GM19023 (cell line): ENCODE measurements at regions not wholly inside any gene's neighbourhood (a gene's known extent, or its start where the extent isn't known, plus 50 kb on each side); places are given as distances from the start of the nearest gene placed in this dataset.

Experiments used
- ATAC-seq: cut with Tn5 transposase; IDR thresholded peaks from one replicate; pipeline ENCODE4 v1.9.1; 2021; ENCODE audit warnings: mild to moderate bottlenecking, moderate library complexity; ENCODE audit not compliant: unreplicated experiment

- no peak for ATAC-seq
These were observed 182.5 kb downstream of the IRX5 start for GRCh38 chr16:55113210-55113609.

- ATAC-seq, result no peak
These were observed 184.8 kb downstream of the IRX5 start for GRCh38 chr16:55115506-55115905.

DNA sequence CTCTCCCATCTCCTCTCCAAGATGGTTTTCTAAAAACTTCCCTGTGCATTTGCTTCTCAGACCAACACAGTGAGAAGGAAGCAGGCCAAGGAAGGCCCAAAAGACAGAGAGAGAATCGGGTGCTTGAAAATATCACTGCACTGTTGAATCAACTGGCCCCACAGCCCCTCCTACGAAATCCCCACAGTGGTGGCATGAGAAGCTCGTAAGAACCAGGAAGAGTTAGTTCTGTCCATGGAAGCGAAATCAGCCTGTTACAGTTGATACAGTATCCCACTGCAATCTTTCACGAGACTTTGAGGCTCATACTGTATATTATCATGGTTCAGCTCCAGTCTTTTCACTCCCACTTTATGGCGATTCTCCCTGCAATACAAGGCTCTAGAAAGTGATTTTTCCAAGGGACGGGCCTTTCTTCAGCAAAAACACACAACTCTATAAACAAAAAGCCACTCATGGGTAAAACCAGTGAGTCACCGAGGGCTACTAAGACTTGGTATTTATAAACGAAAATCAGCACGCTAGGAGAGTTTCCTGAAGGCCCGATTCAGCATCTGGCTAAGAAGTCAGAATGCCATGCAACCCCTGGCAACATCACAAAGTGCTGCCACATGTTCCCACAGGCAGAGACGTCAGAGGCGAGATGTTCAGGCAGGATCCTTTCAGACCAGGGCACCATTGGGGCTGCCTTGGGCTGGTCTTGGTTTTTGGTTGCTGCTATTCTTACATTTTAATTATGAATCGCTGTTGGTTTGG, 185.7 kb downstream of the IRX5 start:
- ATAC-seq, result no peak

- ATAC-seq, result no peak
These were observed 188.1 kb downstream of the IRX5 start for GRCh38 chr16:55118701-55119260.

GRCh38 chr16:55120408-55120807, 189.7 kb downstream of the IRX5 start:
- ATAC-seq, result no peak

DNA sequence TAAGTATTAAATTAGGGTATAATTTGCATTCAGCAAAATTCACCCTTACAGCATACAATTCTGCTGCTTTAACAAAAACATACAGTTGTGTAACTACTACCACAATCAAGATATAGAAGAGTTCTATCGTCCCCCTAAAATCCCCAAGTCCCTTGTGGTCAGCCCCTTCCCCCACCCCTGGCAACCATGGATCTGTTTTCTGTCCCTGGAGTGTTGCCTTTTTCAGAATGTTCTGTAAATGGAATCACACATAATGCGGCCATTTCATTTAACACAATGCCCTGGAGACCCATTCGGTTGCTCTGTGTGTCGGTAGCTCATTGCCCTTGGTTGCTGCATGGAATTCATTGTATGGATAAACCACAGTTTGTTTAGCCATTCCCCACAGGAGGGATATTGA, 190.2 kb downstream of the IRX5 start:
- ATAC-seq, result no peak

DNA sequence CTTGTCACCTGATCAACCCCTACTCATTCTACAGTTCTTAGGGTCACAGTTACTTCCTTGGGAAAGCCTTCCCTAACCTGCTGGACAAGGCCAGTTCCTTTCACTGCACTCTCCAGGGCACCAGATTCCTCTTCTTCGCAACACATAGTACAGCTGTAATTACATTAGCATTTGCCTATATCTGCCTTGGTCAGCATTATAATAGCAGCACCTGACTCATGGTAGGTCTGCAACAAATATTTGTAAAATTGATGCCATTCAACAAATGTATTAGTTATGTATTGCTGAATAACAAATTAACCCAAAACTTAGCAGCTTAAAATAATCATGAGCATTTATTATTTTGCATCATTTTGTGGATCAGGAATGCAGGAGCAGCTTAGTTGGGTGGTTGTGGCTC, 193.0 kb downstream of the IRX5 start:
- ATAC-seq, result no peak

DNA sequence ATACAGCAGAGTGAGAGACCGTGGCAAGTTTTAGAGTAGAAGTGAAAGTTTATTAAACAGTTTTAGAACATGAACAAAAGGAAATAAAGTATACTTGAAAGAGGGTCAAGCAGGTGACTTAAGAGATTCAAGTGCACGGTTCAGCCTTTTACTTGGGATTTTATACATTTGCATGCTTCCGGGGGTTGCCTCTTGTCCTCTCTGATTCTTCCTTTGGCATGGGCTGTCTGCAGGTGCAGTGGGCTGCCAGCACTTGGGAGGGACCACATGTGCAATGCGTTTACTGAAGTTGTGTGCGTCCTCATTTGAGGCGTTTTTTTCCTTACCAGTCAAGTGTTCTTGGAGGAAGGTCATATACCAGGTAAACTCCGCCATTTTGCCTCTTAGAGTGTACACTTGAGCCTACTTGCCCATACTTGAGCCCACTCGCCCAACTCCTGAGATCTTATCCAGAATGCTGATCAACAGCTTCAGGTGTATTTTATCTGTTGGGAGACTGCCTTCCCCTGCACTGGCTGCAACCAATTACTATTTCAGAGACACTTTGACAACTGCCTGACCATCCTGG, 195.2 kb downstream of the IRX5 start:
- ATAC-seq, result no peak

DNA sequence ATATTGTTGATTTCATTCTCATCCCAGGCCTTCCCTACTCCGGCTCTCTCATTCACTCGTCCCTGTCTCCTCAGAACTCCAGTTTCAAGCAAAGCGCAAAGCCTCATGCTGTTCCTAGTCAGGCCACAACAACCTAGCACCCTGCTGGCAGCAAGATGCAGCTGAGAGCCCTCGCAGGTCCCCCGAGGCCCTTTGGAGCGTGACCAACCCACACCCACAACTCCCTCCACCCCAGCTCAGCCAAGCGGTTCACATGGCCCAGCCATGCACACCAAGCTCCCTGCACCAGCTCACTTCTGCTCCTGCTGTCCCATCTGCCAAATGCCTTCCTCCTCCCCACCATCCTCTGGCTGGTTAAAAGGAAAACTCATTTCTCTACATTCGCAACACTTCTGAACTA, 195.8 kb downstream of the IRX5 start:
- ATAC-seq, result no peak

DNA sequence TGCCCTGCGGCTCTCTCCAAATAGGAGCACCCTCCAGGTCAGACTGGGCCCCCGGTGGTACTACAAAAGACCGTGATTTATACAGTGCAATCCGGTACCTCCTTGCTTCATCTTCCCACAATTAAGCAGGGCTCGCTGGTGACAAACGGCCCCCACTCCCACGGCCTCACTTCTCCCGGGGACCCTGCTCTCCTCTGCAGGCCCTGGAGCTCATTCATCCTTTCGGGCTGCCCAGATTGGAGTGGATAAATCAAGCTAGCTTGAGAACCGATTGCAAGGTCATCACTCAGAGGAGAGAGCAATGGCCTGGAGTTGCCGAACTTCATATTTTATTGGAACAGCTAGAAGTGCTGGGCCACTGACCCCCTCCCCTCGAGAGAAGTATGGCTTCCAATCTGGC, 193.5 kb upstream of the IRX6 start:
- no peak for ATAC-seq

DNA sequence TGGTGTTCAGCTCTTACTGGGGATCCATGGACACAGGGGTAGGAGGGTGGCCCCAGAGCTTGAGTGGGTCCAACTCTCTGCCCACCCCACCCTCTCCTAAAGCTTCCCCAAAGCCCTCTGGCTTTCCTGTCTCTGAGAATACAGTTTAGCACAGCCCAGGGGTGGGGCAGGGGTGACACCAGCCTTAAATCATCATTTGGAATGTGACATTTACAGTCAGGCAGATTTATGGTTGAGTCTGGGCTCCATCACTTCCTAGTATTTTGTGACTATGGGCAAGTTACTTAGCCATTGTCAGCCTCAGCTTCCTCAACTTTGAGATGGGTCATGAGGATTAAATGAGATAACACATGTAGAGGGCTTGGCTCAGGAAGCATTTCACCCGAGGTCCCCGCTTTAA, 193.1 kb upstream of the IRX6 start:
- no peak for ATAC-seq

- ATAC-seq, result no peak
These were observed 190.3 kb upstream of the IRX6 start for GRCh38 chr16:55133654-55134053.

- no peak for ATAC-seq
These were observed 187.4 kb upstream of the IRX6 start for GRCh38 chr16:55136356-55137150.

GRCh38 chr16:55138298-55138697, 185.7 kb upstream of the IRX6 start:
- ATAC-seq, result no peak

- ATAC-seq, result no peak
These were observed 181.6 kb upstream of the IRX6 start for GRCh38 chr16:55142405-55142804.

DNA sequence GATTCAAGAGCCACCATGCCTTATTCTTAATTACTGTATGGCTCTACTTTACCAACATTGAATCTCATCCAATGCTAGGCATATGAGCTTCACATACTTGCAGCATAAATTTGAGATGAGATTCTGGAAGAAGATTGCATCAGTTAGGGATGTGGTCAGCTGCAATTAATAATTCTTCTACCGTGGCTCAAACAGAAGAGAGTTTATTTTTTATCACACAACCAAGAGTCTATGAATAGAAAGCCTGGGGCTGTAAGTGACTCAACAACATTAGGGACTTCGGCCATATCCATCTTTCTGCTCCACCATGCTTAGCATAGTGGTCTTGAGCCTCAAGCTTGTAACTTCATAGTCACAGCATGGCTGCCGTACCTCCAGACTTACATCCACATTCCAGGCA, 179.4 kb upstream of the IRX6 start:
- no peak for ATAC-seq

DNA sequence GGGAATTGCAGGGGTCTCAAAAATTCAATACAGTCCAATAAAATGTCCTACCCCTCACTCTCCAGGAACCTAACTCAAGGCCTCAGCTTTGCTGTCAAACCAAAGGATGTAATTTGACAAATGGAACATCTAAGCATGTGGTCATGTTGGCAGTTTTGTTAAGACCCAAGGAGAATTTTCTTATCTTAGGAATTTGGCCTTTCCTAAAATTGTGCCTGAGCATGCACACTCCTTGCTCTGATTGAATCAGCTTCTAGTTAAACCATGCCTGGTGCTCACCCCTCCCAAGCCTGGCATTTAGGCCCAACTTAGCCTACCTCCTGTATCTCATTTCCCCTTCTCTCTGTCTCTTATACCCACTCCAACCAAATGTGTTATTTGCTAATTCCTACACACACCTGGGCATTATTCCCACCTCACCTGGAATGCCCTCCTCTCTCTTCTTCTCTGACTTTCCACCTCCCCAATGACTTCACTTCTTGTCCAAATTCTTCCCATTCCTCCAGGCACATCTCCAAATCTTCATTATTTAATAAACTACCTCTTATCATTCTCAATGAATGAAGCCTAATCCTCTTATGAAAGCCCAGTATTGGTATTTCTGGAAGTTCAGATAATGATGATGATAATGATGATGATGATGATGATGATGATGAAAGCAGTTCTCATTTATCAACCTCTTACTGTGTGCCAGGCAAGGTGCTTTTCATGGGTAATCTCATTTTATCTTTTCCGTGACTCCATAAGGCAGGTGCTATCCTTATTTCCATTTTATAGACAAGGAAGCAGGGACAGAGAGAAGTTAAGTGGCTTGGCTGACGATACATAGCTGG, 178.0 kb upstream of the IRX6 start:
- no peak for ATAC-seq

DNA sequence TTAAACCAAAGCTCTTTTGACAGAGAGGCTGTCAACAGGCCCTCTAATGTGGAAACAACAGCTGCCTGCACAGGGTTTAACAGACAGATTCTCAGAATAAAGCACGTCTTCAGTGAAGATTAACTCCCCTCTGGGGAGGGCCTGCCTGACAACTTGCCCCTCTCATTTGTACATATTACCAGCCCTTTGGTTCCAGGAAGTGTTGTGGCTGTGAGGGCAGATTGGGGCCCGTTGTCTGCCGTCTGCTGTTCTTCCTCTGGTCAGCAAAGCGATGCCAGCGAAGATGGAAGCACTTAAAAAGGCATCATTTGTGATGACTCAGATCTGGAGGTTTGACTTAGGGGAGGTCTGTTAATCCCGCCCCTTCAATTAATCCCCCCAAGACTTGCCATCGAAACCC, 177.0 kb upstream of the IRX6 start:
- ATAC-seq, result no peak

GRCh38 chr16:55147396-55147795, 176.6 kb upstream of the IRX6 start:
- ATAC-seq, result no peak

DNA sequence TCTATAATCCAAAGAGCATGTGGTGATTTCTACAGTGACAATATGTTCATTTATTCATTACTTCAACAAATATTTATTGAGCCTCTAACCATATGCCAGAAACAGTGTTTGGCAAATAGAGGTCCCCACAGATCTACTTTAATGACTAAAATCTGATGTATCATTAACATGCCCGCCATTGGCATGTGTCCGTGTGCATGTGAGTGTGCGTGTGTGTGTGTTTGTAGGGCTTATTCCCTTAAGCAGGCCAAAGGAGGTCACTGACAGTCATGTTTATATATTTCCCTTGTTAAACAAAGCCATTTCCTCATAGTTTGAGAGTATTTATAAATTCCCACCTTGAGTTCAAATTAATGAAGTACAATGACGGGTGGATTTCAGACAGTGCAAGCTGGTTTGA, 174.4 kb upstream of the IRX6 start:
- ATAC-seq, result no peak
